Peyer's patch (tissue), 4 donors: ENCODE measurements at regions not wholly inside any gene's neighbourhood (a gene's known extent, or its start where the extent isn't known, plus 50 kb on each side); places are given as distances from the start of the nearest gene placed in this dataset.

Experiments used
- DNase-seq, 3 donors: peaks; one replicate each; pipeline ENCODE4 v3.0.0-alpha.2; 2017 to 2019
- H3K27ac ChIP-seq, 4 donors: fragments of 200-600 bp; sonication (generic); one replicate each; pipeline ENCODE4 v1.5.1; 2016 to 2019
- H3K27me3 ChIP-seq, 2 donors: fragments of 200-600 bp; sonication (generic); one replicate each; pipeline ENCODE4 v1.5.1; 2019
- H3K36me3 ChIP-seq, 3 donors: fragments of 200-600 bp; sonication (generic); one replicate each; pipeline ENCODE4 v1.5.1; 2016 to 2019
- H3K4me1 ChIP-seq, 4 donors: fragments of 200-600 bp; sonication (generic); one replicate each; pipeline ENCODE4 v1.5.1; 2016 to 2019
- H3K4me3 ChIP-seq, 4 donors: fragments of 200-600 bp; sonication (generic); 1 replicate in 3 of 4; 2 replicates in 1 of 4; pipeline ENCODE4 v1.5.1; 2016 to 2019; ENCODE audit warnings: mild to moderate bottlenecking in 1 of 4
- H3K9me3 ChIP-seq, 4 donors: fragments of 200-600 bp; sonication (generic); one replicate each; pipeline ENCODE4 v1.5.1; 2016 to 2019; ENCODE audit warnings: mild to moderate bottlenecking in 1 of 4
- CTCF ChIP-seq, 6 experiments: fragments of 450-650 bp in 4 of 6; fragments of 200-600 bp in 2 of 6; sonication (generic) in 1 of 6; IDR thresholded peaks; one replicate each; pipeline ENCODE4 v1.5.1; 2017 to 2019; ENCODE audit warnings: antibody characterized with exemption in 6 of 6, mild to moderate bottlenecking in 3 of 6, moderate library complexity in 1 of 6
- POLR2A ChIP-seq, 2 donors: fragments of 450-650 bp; IDR thresholded peaks; one replicate each; pipeline ENCODE4 v1.5.1; 2017; ENCODE audit warnings: antibody characterized with exemption in 2 of 2, mild to moderate bottlenecking in 2 of 2, moderate library complexity in 2 of 2

- no peak for DNase-seq
- H3K9me3 ChIP-seq: no peaks in the 10 kb centered on the region
- TF ChIP-seq CTCF (IDR thresholded peaks at IDR 0.05) (no peak), POLR2A (IDR thresholded peaks at IDR 0.05) (no peak)
- no peaks in the 10 kb centered on the region for H3K27me3 ChIP-seq
- no peaks in the 10 kb centered on the region for H3K4me1 ChIP-seq
- no peaks in the 10 kb centered on the region for H3K36me3 ChIP-seq
- no peak overlapping the region for H3K4me3 ChIP-seq
- no peak overlapping the region for H3K27ac ChIP-seq
These were observed 96.3 kb upstream of the WDR1 start for GRCh38 chr4:10212901-10213300.

- Histone ChIP-seq H3K27ac (no peak overlapping the region), H3K36me3 (no peaks in the 10 kb centered on the region), H3K4me1 (no peaks in the 10 kb centered on the region), H3K27me3 (no peaks in the 10 kb centered on the region), H3K9me3 (no peaks in the 10 kb centered on the region), H3K4me3 (no peak overlapping the region)
- DNase-seq: no peak
- no peak for TF ChIP-seq POLR2A (IDR thresholded peaks at IDR 0.05)
- TF ChIP-seq CTCF (IDR thresholded peaks at IDR 0.05): no peak
These were observed 95.8 kb upstream of the WDR1 start for GRCh38 chr4:10212400-10212799.

DNA sequence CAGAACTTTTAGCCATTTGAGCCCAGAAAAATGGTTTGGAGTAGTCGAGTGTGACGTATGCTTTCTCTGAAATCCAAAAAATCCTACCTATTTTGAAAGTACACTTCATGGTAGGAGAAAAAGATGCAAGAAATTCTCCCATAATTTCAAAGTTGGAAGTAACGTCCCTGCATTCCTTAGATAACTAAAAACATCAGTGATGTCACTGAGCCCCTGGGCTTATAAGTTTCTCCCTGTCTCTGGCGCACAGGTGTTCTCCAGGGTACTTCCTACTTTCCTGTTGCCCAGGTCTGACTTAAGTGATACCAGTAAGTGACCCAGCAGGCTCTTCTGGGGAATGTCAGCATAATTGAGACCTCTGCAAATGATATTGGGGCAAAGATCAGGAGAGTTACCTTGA lies 90.5 kb upstream of the WDR1 start:
- no peaks in the 10 kb centered on the region for H3K4me1 ChIP-seq
- no peak overlapping the region for H3K27ac ChIP-seq
- TF ChIP-seq CTCF (IDR thresholded peaks at IDR 0.05): no peak
- no peak for TF ChIP-seq POLR2A (IDR thresholded peaks at IDR 0.05)
- no peak for DNase-seq
- no peak overlapping the region for H3K4me3 ChIP-seq
- no peaks in the 10 kb centered on the region for H3K27me3 ChIP-seq
- no peaks in the 10 kb centered on the region for H3K36me3 ChIP-seq
- no peaks in the 10 kb centered on the region for H3K9me3 ChIP-seq

GRCh38 chr4:10205223-10205622 lies 88.6 kb upstream of the WDR1 start:
- H3K4me1 ChIP-seq: no peaks in the 10 kb centered on the region
- no peak for TF ChIP-seq CTCF (IDR thresholded peaks at IDR 0.05)
- no peak for TF ChIP-seq POLR2A (IDR thresholded peaks at IDR 0.05)

GRCh38 chr4:10204401-10205058 lies 87.9 kb upstream of the WDR1 start:
- H3K4me3 ChIP-seq: no peak overlapping the region
- no peaks in the 10 kb centered on the region for H3K9me3 ChIP-seq
- H3K4me1 ChIP-seq: no peaks in the 10 kb centered on the region
- H3K36me3 ChIP-seq: no peaks in the 10 kb centered on the region
- DNase-seq: no peak
- TF ChIP-seq POLR2A (IDR thresholded peaks at IDR 0.05): no peak
- TF ChIP-seq CTCF (IDR thresholded peaks at IDR 0.05): no peak
- no peak overlapping the region for H3K27ac ChIP-seq
- H3K27me3 ChIP-seq: no peaks in the 10 kb centered on the region

More at GRCh38 chr4:10205223-10205622, 88.6 kb upstream of the WDR1 start:
- Histone ChIP-seq H3K27me3 (no peaks in the 10 kb centered on the region), H3K27ac (no peak overlapping the region), H3K36me3 (no peaks in the 10 kb centered on the region), H3K9me3 (no peaks in the 10 kb centered on the region), H3K4me3 (no peak overlapping the region)
- no peak for DNase-seq

DNA sequence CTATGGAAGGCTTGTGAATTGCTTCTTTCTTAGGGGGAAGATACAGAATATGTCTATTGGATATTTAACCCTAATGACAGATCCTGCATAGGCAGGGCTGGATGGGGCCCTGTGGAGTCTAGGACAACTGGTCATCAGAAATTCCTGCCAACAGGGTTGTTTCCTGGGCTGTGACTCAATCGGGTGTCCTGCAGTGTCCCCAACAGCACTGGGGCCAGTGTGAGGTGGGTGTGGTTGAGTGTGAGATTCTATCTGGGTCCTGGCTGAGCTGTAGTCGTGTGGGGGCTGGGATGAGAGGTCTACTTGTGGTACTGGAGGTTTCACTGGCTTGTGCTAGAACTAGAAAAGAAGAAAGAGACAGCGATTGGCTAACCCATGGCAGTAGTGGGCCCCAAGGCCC lies 87.3 kb upstream of the WDR1 start:
- no peak overlapping the region for H3K4me3 ChIP-seq
- H3K27ac ChIP-seq: no peak overlapping the region
- no peaks in the 10 kb centered on the region for H3K9me3 ChIP-seq
- no peaks in the 10 kb centered on the region for H3K36me3 ChIP-seq
- TF ChIP-seq POLR2A (IDR thresholded peaks at IDR 0.05) (no peak), CTCF (IDR thresholded peaks at IDR 0.05) (no peak)
- H3K4me1 ChIP-seq: no peaks in the 10 kb centered on the region
- no peaks in the 10 kb centered on the region for H3K27me3 ChIP-seq
- no peak for DNase-seq
